ENCODE measurements at regions not wholly inside any gene's neighbourhood (a gene's known extent, or its start where the extent isn't known, plus 50 kb on each side); places are given as distances from the start of the nearest gene placed in this dataset.
A peak's percentile ranks its signal among the peaks of the same experiment; 100 is the strongest.
"Not testable (repeated sequence)": the region's sequence is repeated elsewhere in the genome, so short reads cannot be mapped to it uniquely, and the experiment has no call there.

DNA sequence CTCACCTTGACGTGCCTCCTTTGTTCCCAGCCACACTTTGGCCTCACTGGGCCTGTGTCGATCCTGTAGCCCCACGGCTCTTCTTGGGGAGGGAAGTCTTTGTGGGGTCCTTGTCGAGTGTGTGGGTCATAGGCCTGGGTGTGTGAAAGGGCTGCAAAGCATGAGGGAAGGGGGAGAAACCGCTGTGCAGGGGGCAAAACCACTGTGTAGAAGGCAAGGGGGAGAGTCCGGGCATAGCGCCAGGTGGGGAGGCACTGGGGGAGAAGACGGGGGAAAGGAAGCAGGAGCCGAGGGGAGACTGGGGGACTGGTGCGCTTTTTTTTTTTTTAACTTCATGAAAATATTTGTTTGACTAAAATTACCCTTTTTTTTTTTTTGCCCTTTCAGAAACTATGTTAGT is 65.1 kb upstream of the RASD2 start:
- no peak for DNase-seq

DNA sequence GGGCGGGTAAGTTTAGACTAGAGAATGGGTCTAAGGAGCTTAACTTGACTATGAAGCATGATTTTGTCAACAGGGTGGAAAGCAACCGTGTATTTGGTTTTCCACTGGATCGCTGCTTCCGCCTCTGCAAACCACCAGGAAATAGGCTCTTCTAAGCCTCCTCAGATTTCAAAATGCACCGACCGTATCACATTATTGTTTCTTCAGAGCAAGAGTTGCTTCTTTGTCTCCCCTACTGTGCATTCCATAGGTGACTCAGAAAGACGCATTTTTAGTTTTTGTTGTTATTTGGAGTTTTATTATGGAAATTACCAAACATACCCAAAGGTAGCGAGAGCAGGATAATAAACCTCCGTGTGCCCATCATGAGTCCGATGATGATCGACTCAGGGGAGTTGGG is 64.3 kb upstream of the RASD2 start:
- DNase-seq, result no peak

DNA sequence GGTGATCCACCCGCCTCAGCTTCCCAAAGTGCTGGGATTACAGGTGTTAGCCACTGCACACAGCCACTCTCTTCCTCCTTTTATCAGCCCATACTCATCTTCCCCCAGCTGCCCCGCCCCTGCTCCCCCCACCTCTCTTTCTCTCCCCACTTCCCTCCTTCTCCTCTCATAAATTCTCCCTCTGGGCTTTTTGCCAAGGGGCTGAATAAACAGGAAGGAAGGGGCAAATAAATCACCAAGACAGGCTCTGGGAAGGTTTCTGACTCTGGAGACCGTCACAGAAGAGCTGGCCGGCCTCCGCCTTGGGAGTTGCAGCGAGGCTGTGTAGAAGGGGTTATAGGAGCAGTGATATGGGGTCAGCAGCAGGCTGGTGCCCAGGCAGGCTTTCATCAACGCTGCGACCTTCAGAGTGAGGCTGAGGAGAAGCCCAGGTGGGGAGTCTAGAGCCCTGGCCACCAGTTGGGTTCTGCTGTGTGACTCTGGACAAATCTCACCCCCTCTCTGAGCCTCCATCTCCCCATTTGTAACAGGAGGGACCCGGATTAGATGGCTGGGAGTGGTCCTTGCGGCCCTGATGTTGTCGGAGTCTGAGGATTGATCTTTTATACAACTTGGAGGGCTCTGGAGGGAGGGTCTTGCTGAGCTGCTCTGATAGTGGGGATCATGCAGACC is 62.6 kb upstream of the RASD2 start:
- peak; percentile 64 for DNase-seq

DNA sequence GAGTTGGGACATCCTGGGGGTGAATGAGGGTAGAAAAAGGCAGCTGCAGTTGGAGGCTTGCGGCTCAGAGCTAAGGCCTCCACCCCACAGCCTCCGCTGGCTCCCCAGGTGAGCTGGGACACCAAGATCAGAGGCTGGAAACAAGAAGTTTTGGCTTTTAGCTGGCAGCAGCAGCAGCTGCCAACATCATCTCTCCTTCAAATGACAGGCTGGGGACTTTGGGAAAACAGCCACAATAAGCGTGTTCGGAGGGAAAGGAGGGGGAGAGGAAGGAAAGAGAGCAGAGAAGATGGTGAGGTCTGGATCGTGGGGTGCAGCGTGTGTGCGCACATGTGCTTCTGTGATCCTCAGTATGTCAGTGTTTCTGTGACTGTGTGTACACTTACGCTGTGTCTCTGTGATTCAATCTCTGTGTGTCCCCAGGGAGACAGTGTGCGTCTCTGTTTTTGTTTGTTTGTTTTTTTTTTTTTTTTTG is 62.0 kb upstream of the RASD2 start:
- DNase-seq, result no peak

DNA sequence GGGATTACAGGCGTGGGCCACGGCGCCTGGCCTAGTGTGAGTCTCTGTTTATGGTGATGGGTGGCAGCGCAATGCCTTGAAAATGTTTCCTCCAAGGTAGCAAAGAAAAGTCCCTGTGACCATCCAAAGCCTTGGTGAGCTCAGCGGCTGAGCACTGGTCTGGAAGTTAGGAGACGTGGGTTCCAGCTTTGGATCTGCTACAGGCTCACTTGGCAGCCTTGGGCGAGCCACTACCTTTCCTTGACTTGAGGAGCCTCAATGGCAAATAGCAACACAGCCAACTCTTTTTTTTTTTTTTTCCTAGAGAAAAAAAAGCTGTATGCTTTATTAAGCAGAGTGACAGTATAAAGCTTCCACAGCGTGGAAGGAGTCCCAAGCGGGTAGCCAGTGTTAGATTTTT is 61.3 kb upstream of the RASD2 start:
- no peak for DNase-seq

DNA sequence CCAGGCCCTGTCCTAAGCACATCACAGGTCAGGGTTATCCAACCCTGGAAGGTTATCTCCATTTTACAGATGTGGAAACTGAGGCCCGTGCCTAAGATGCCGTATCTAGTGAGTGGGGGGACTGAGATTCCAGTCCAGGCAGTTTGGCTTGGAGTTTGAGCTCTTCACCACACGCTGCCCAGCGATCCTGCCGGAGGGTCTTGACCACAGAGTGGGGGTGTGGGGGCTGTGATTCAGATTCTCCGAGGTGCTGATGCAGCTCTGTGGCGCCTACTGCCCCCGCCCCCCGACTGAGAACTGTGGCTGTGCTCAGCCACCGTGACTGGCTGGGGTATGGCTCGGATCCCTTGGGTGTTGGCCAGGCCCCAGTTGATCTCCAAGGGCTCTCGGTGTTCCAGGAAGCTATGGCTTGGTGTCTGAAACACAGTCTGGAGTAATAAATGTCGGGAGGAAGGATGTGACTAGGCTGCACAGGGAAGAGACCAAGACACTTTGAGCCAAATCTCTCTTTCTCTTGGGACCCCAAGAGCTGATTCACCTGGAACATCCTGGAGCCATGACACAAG is 60.6 kb upstream of the RASD2 start:
- peak; percentile 43 for DNase-seq

GRCh38 chr22:35480627-35481550 is 59.7 kb upstream of the RASD2 start:
- peak; percentile 7 for DNase-seq

GRCh38 chr22:35482311-35482710 is 58.3 kb upstream of the RASD2 start:
- no peak for DNase-seq

GRCh38 chr22:35482974-35483373 is 57.7 kb upstream of the RASD2 start:
- no peak for DNase-seq

- no peak for DNase-seq
Observed at GRCh38 chr22:35483730-35484129, 56.9 kb upstream of the RASD2 start.

- DNase-seq, result no peak
Observed at GRCh38 chr22:35484651-35485556, 55.7 kb upstream of the RASD2 start.

GRCh38 chr22:35486116-35486631 is 54.5 kb upstream of the RASD2 start:
- DNase-seq, result no peak

DNA sequence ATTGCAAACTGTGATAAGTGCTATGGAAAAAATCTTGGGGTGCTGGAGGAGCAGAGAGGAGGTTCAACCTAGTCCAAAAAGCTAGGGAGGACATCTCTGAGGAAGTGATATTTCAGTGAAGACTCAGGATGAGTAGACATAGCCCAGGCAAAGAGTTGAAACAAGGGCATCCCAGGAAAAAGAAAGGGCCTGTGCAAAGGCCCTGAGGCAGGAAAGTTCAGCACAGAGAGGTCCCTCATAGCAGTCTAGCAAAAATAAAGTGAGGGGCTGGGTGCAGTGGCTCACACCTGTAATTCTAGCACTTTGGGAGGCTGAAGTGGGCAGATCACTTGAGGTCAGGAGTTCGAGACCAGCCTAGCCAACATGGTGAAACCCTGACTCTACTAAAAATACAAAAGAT is 53.0 kb upstream of the RASD2 start:
- not testable (repeated sequence) for DNase-seq

GRCh38 chr22:35488513-35488912 is 52.1 kb upstream of the RASD2 start:
- no peak for DNase-seq

- no peak for DNase-seq
Observed at GRCh38 chr22:35489239-35489638, 51.4 kb upstream of the RASD2 start.

All from dermis blood vessel endothelial cell (primary cell).